HG03457 (cell line): ENCODE measurements at regions not wholly inside any gene's neighbourhood (a gene's known extent, or its start where the extent isn't known, plus 50 kb on each side); places are given as distances from the start of the nearest gene placed in this dataset.
A peak's percentile ranks its signal among the peaks of the same experiment; 100 is the strongest.

Source experiments
- ATAC-seq: cut with Tn5 transposase; IDR thresholded peaks from one replicate; pipeline ENCODE4 v1.9.1; 2021; ENCODE audit warnings: moderate number of reproducible peaks; ENCODE audit not compliant: unreplicated experiment

GRCh38 chr9:106403081-106403480, 459.9 kb upstream of the ZNF462 start:
- ATAC-seq, result no peak

- no peak for ATAC-seq
Observed at GRCh38 chr9:106404137-106404536, 458.8 kb upstream of the ZNF462 start.

DNA sequence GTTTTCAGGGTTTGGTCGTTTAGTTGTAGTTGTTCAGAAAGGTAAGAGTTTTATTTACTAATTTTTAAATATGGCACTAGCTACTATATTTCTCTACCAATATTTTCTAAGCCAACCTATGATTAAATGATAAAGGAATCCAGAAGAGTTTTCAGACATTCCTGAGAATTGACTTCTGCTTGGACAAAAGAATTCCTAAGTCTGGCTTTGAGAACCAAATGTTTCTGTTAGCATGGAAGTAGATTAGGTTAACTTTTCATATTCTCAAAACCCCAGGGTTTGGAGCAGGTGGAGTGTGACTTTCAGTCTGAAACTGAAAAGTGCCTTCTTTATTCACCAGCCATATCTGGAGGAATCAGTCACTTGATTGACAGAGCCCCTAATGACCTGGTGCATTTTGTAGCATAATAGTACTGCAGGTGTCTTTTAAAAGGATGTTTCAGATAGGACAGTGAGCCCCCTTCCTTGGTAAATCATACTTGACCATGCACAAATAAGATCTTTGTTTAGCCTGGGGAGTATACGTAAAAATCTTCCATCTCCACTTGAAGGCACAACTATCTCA, 457.0 kb upstream of the ZNF462 start:
- ATAC-seq, result no peak

DNA sequence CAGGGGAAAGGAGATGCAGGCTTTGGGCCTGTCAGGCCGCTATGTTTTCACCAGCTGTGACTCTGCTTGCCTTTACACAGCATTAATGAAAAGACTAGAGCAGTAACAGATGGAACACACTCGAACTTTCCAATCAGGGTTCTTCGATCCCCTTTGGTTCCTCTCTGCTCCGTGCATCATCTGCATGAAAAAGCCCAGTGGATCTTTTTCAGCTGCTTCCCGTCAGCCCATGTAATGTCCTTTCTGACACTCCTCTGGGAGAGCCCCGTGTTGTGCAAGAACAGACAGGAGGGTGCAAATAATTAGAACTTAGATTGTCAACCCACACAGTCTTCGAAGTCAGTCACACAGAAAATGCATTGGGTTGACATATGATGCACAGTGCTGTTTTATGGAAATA, 448.9 kb upstream of the ZNF462 start:
- no peak for ATAC-seq

DNA sequence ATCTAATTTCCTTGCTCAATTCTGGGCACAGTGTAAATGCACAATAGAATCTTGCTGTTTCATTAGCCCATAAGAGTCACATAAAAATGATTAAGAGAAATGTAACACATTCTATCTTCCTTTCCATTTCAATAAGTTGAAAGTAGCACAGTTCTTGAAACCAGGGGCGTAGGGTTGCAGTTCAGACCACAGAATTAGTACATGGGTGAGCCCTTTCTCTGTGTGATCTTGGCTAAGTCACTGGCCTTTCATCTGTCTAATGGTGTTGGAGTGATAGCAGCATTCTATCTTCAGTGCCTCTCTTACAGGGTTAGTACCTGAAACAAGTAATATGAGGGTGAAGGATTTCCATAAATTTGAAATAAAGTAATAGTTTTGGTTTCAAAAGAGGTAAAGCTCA, 445.3 kb upstream of the ZNF462 start:
- no peak for ATAC-seq

GRCh38 chr9:106419829-106420228, 443.1 kb upstream of the ZNF462 start:
- ATAC-seq, result no peak

DNA sequence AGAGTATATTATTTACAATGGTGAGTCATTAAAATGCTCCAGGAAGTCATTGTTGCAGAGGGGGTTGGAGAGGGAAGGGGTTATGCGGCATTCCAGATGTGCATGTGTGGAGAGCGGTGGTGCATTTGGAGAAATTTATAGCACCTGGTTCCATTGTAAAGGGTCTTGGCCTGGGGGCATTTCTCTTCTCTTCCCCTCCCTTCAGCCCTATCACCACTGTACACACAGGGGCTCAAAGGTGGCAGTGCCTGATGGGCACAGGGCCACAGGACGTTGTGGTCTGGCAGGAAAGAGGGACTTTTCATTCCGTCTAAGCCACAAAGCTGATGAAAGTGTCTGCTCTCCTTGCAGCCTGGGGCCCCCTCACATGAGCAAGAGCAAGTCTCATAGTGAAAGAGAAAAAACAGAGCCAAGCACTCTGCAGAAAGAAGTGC, 442.4 kb upstream of the ZNF462 start:
- ATAC-seq, result peak; percentile 80

DNA sequence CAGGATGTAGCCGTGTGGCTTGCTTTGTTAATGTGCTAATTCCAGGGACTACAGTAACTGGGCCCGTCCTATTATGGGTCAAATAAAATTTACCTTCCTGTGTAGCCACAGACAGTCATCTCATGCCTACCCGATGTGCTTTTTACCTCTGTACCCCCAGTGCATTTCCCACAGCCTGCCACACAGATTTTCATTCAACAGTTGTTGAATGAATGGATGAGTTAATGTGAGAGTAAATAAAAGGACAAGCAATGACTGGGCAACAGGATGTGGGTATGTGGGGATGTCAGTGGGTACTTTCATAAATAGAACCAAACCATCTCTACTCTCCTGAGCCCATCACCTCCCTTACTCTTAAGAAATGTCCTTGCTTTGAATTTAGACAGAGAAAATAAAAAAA, 441.2 kb upstream of the ZNF462 start:
- ATAC-seq, result peak; percentile 48

GRCh38 chr9:106423575-106423974, 439.4 kb upstream of the ZNF462 start:
- no peak for ATAC-seq

GRCh38 chr9:106432631-106433030, 430.3 kb upstream of the ZNF462 start:
- no peak for ATAC-seq

- no peak for ATAC-seq
Observed at GRCh38 chr9:106438928-106439327, 424.0 kb upstream of the ZNF462 start.

DNA sequence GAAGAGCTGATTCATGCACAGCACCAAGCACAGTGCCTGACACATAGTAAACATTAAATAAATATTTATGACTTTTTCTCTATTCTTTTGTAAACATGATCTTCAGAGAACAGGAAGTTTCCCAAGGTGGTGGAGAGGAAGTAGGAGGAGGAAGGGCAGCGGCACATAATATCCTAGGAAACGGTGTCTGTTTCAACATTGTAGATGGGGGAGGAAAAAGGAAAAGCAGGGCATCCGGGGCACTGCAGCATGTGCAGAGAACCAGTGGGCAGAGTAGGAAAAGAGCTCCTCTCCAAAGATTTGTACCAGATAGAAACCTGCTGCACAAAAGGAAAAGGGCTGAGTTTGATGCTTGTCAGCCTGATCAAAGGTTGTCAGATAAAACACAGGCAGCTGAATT, 421.7 kb upstream of the ZNF462 start:
- ATAC-seq, result no peak

DNA sequence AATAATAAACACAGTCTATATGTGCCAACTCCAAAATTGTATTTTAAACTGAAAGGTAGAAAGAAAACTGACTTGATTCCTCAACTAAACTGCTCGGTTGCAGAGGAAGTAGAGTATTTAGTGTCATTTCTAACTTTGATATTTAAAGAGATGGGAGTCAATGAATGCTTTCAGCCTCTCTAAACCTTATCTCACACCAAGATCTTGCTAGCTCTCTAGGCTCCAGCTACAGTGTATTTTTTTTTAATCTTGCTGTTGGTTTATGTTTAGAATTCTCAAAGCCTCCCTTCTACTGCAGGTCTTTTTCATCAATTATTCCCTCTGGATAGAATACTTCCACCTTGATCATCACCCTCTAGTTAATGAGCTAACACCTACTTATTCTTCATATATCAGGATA, 419.4 kb upstream of the ZNF462 start:
- no peak for ATAC-seq

- ATAC-seq, result no peak
Observed at GRCh38 chr9:106445107-106445506, 417.9 kb upstream of the ZNF462 start.

- ATAC-seq, result no peak
Observed at GRCh38 chr9:106449336-106449927, 413.5 kb upstream of the ZNF462 start.

DNA sequence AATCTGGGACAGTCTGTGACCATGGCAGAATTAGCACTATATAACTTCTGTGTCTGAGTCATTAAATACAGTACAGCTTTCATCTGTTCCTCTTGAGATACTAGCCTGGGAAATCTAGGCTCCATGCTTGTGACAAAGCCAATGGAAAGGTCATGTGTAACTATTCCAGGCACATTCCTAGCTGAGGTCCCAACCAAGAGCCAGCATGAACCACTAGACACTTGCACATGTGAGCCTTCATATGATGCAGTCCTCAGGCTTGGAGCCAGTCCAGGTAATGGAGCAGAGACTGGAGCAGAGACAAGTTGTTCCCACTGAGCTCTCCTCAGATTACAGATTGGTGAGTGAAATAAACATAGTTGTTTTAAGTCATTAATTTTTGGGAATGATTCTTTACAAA, 412.4 kb upstream of the ZNF462 start:
- ATAC-seq, result no peak

DNA sequence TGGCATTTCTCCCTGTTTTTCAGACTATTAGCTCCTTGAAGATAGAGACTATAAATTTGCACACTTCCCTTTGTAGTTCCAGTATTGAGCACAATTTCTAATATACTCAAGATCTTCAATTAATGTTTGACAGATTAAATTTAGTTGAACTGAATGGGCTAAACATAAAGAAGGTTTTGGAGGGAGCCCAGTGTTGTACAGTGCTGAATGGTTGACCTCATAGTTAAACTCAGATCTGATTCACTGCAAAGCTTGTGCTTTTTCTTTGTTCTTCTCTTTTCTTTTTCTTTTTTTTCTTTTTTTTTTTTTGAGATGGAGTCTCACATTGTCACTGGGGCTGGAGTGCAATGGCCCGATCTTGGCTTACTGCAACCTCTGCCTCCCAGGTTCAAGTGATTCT, 411.7 kb upstream of the ZNF462 start:
- no peak for ATAC-seq

DNA sequence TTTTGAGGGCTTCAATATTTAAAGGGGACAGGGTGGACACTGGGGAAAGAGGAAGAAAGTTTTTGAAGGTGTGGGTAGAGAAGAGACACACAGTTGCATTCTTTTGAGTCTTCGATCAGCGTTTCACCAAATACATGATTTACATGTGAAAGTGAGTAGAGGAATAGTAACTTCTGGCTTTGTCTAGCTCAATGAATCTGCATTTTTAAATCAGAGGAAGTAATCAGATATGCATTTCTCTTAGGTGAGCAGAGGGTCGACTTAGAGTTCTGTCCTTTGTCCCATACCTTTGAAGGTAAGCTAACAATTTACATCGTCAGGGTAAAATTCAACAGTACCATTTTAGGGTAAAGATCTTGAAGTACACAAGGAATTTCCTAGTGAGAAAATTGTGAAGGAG, 406.4 kb upstream of the ZNF462 start:
- ATAC-seq, result no peak

- ATAC-seq, result no peak
Observed at GRCh38 chr9:106467113-106467864, 395.7 kb upstream of the ZNF462 start.

DNA sequence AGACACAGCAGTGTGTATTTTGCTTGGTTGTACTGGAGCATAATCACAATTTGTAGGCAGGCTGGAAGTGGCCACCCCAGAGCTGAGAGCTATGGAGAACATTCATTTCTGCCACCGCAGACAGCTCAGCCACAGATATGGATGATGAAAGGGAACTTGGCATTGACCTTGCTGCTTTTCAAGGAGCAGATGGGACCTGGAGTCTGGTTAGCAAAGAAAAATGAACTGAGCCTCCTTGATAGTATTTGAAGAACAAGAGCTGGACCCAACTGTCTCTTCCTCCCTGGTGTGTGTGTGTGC, 395.2 kb upstream of the ZNF462 start:
- no peak for ATAC-seq

GRCh38 chr9:106468431-106468830, 394.5 kb upstream of the ZNF462 start:
- peak; percentile 60 for ATAC-seq

- ATAC-seq, result no peak
Observed at GRCh38 chr9:106478312-106478711, 384.7 kb upstream of the ZNF462 start.

- ATAC-seq, result no peak
Observed at GRCh38 chr9:106478727-106479126, 384.2 kb upstream of the ZNF462 start.
